Nephron progenitor cell (in vitro differentiated cells): ENCODE measurements at regions not wholly inside any gene's neighbourhood (a gene's known extent, or its start where the extent isn't known, plus 50 kb on each side); places are given as distances from the start of the nearest gene placed in this dataset.
A peak's percentile ranks its signal among the peaks of the same experiment; 100 is the strongest.

Source experiments
- DNase-seq: peaks from one replicate; pipeline ENCODE4 v3.0.0; 2021
- H3K27ac Mint-ChIP-seq: 2 replicates; pipeline ENCODE4 v1.8.0; 2021; ENCODE audit warnings: mild to moderate bottlenecking, moderate library complexity, mixed read lengths
- H3K27me3 Mint-ChIP-seq: 2 replicates; pipeline ENCODE4 v1.8.0; 2021; ENCODE audit warnings: mild to moderate bottlenecking, low read depth, mixed read lengths; ENCODE audit not compliant: poor library complexity
- H3K36me3 Mint-ChIP-seq: 2 replicates; pipeline ENCODE4 v1.8.0; 2021; ENCODE audit warnings: low read depth, mixed read lengths
- H3K4me1 Mint-ChIP-seq: 2 replicates; pipeline ENCODE4 v1.8.0; 2021; ENCODE audit warnings: mixed read lengths
- H3K4me3 Mint-ChIP-seq: 2 replicates; pipeline ENCODE4 v1.8.0; 2021; ENCODE audit warnings: mild to moderate bottlenecking, moderate library complexity, mixed read lengths
- H3K9me3 Mint-ChIP-seq: 2 replicates; pipeline ENCODE4 v1.8.0; 2021; ENCODE audit warnings: mild to moderate bottlenecking, moderate library complexity, mixed read lengths
- CTCF ChIP-seq: fragments of 200-600 bp; sonication (generic); IDR thresholded peaks from 2 replicates; pipeline ENCODE4 v1.5.0; 2021; ENCODE audit warnings: antibody characterized with exemption

- H3K4me3 Mint-ChIP-seq = no peak overlapping the region
- no peak for TF ChIP-seq CTCF
- no peak overlapping the region for H3K27ac Mint-ChIP-seq
- H3K36me3 Mint-ChIP-seq = no peaks in the 10 kb centered on the region
- H3K27me3 Mint-ChIP-seq = peaks cover 2% of the 10 kb centered on the region
- no peaks in the 10 kb centered on the region for H3K9me3 Mint-ChIP-seq
- no peak for DNase-seq
- peaks cover 70% of the 10 kb centered on the region for H3K4me1 Mint-ChIP-seq
Measured at GRCh38 chr2:199583676-199584075, 125.9 kb upstream of the SATB2 start.

GRCh38 chr2:199581935-199582360, 124.2 kb upstream of the SATB2 start:
- peak overlapping the region; percentile 5 for H3K27ac Mint-ChIP-seq
- DNase-seq = no peak

GRCh38 chr2:199581408-199581807, 123.7 kb upstream of the SATB2 start:
- DNase-seq = no peak
- H3K4me3 Mint-ChIP-seq = peak overlapping the region; percentile 71
- peaks cover 8% of the 10 kb centered on the region for H3K27me3 Mint-ChIP-seq
- no peak overlapping the region for H3K27ac Mint-ChIP-seq
- no peaks in the 10 kb centered on the region for H3K36me3 Mint-ChIP-seq
- peaks cover 47% of the 10 kb centered on the region for H3K4me1 Mint-ChIP-seq
- no peaks in the 10 kb centered on the region for H3K9me3 Mint-ChIP-seq
- TF ChIP-seq CTCF = no peak

More at GRCh38 chr2:199581935-199582360, 124.2 kb upstream of the SATB2 start:
- H3K27me3 Mint-ChIP-seq = peaks cover 8% of the 10 kb centered on the region
- H3K4me1 Mint-ChIP-seq = peaks cover 53% of the 10 kb centered on the region
- H3K4me3 Mint-ChIP-seq = peak overlapping the region; percentile 71
- no peak for TF ChIP-seq CTCF
- no peaks in the 10 kb centered on the region for H3K36me3 Mint-ChIP-seq
- H3K9me3 Mint-ChIP-seq = no peaks in the 10 kb centered on the region

GRCh38 chr2:199575416-199575815, 117.7 kb upstream of the SATB2 start:
- Mint-ChIP-seq H3K4me1 (peaks cover under 1% of the 10 kb centered on the region), H3K4me3 (no peak overlapping the region), H3K27me3 (peaks cover 12% of the 10 kb centered on the region), H3K9me3 (no peaks in the 10 kb centered on the region), H3K27ac (no peak overlapping the region), H3K36me3 (no peaks in the 10 kb centered on the region)
- DNase-seq = no peak
- no peak for TF ChIP-seq CTCF

GRCh38 chr2:199572571-199572970, 114.8 kb upstream of the SATB2 start:
- H3K27ac Mint-ChIP-seq = no peak overlapping the region
- H3K27me3 Mint-ChIP-seq = peaks cover 10% of the 10 kb centered on the region
- H3K4me3 Mint-ChIP-seq = no peak overlapping the region
- DNase-seq = no peak
- TF ChIP-seq CTCF = no peak
- no peaks in the 10 kb centered on the region for H3K4me1 Mint-ChIP-seq
- H3K9me3 Mint-ChIP-seq = no peaks in the 10 kb centered on the region
- H3K36me3 Mint-ChIP-seq = no peaks in the 10 kb centered on the region

- Mint-ChIP-seq H3K36me3 (no peaks in the 10 kb centered on the region), H3K4me3 (no peak overlapping the region)
Measured at GRCh38 chr2:199570934-199571333, 113.2 kb upstream of the SATB2 start.

More at GRCh38 chr2:199570934-199571333, 113.2 kb upstream of the SATB2 start:
- Mint-ChIP-seq H3K4me1 (no peaks in the 10 kb centered on the region), H3K9me3 (no peaks in the 10 kb centered on the region), H3K27ac (no peak overlapping the region), H3K27me3 (peaks cover 4% of the 10 kb centered on the region)
- no peak for TF ChIP-seq CTCF
- no peak for DNase-seq
